Central memory CD8-positive, alpha-beta T cell (primary cell): ENCODE measurements at regions not wholly inside any gene's neighbourhood (a gene's known extent, or its start where the extent isn't known, plus 50 kb on each side); places are given as distances from the start of the nearest gene placed in this dataset.

Source experiments
- ATAC-seq: fragments of 150-1000 bp; cut with Tn5 transposase; replicated peaks from 2 replicates; pipeline ENCODE4 v1.10.0; 2022; ENCODE audit warnings: mild to moderate bottlenecking, moderate FRiP score, moderate number of reproducible peaks; ENCODE audit not compliant: poor library complexity, severe bottlenecking; ENCODE audit errors: extremely low read depth
- DNase-seq, 2 donors: peaks; one replicate each; pipeline ENCODE4 v3.0.0; 2021; ENCODE audit warnings: low spot score in 2 of 2
- H3K27ac Mint-ChIP-seq: one replicate; pipeline ENCODE4 v1.8.0; 2022; ENCODE audit warnings: low read depth, mild to moderate bottlenecking, moderate library complexity, mixed read lengths
- H3K27me3 Mint-ChIP-seq: one replicate; pipeline ENCODE4 v1.8.0; 2022; ENCODE audit warnings: mixed read lengths
- H3K36me3 Mint-ChIP-seq: one replicate; pipeline ENCODE4 v1.8.0; 2022; ENCODE audit warnings: mild to moderate bottlenecking, moderate library complexity, mixed read lengths; ENCODE audit not compliant: insufficient read depth
- H3K4me1 Mint-ChIP-seq: one replicate; pipeline ENCODE4 v1.8.0; 2022; ENCODE audit warnings: mixed read lengths
- H3K4me3 Mint-ChIP-seq: one replicate; pipeline ENCODE4 v1.8.0; 2022; ENCODE audit warnings: mild to moderate bottlenecking, moderate library complexity, mixed read lengths
- H3K9me3 Mint-ChIP-seq: one replicate; pipeline ENCODE4 v1.8.0; 2022; ENCODE audit warnings: mixed read lengths

- peaks cover 11% of the 10 kb centered on the region for H3K4me1 Mint-ChIP-seq
- DNase-seq (no peak), ATAC-seq (no peak)
- no peaks in the 10 kb centered on the region for H3K9me3 Mint-ChIP-seq
- H3K4me3 Mint-ChIP-seq: no peak overlapping the region
- no peak overlapping the region for H3K27ac Mint-ChIP-seq
- no peaks in the 10 kb centered on the region for H3K36me3 Mint-ChIP-seq
- H3K27me3 Mint-ChIP-seq: peaks cover 16% of the 10 kb centered on the region
Measured at GRCh38 chrX:39338583-39338982, 537.3 kb downstream of the MID1IP1 start.

DNA sequence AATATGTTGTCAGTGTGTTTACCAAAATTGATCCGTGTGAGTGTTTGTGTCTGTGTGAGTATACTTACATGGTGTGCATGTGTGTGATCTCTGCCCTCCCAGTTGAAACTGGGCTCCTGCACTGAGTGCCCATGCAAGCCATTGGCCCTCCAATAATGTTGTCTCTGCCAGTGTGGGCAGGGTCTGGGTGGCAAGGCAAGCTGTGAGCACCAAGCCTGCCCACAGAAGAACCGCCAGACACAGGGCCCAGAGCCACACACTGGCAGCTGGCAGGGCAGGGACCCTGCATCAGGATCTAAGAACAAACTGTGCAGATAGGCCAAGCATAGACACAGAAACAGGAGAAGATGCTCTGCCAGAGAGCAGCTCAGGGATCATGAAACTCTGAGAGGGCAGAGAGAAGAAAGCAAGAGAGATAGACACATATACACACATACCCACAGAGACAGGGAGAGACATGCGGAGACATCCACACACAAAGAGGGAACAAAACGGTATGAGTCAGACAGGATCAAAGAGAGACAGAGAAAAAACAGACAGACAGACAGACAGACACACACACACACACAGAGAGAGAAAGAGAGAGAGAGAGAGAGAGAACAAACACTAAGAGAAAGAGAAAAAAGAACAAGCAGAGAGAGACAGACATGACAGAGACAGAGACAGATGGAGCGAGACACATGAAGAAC lies 555.0 kb downstream of the MID1IP1 start:
- H3K4me3 Mint-ChIP-seq: no peak overlapping the region

GRCh38 chrX:39360101-39360500 lies 558.8 kb downstream of the MID1IP1 start:
- Mint-ChIP-seq H3K27me3 (peaks cover 22% of the 10 kb centered on the region), H3K36me3 (peaks cover 2% of the 10 kb centered on the region), H3K4me1 (no peaks in the 10 kb centered on the region), H3K9me3 (no peaks in the 10 kb centered on the region), H3K27ac (no peak overlapping the region), H3K4me3 (no peak overlapping the region)
- ATAC-seq: no peak
- DNase-seq: no peak

More for the DNA sequence above, 555.0 kb downstream of the MID1IP1 start:
- ATAC-seq: no peak
- Mint-ChIP-seq H3K27ac (no peak overlapping the region), H3K27me3 (peaks cover 20% of the 10 kb centered on the region), H3K9me3 (no peaks in the 10 kb centered on the region), H3K36me3 (peaks cover under 1% of the 10 kb centered on the region), H3K4me1 (no peaks in the 10 kb centered on the region)
- DNase-seq: no peak

DNA sequence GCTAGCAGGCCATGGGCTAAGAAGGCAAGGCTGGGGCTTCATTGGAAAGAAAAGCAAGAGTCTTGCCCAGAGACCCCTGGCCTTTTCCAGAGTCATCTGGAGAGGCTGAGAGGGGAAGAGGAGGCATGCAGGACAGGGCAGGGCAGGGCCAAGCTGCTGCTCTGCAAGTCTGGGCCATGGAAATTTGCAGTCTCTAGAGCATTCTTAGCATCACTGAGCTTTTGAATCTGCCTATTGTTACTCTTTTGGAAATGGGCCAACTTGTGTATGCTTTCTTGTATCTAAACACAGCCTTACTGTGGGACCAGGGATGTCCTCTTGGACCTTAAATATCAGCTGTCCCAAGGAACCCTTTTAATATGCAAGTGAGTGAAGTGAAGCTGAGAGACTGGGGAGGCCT lies 560.5 kb downstream of the MID1IP1 start:
- H3K27ac Mint-ChIP-seq: no peak overlapping the region
- no peak for DNase-seq
- H3K27me3 Mint-ChIP-seq: peaks cover 15% of the 10 kb centered on the region
- ATAC-seq: no peak
- no peaks in the 10 kb centered on the region for H3K4me1 Mint-ChIP-seq
- no peaks in the 10 kb centered on the region for H3K9me3 Mint-ChIP-seq
- H3K36me3 Mint-ChIP-seq: peaks cover 2% of the 10 kb centered on the region
- no peak overlapping the region for H3K4me3 Mint-ChIP-seq

DNA sequence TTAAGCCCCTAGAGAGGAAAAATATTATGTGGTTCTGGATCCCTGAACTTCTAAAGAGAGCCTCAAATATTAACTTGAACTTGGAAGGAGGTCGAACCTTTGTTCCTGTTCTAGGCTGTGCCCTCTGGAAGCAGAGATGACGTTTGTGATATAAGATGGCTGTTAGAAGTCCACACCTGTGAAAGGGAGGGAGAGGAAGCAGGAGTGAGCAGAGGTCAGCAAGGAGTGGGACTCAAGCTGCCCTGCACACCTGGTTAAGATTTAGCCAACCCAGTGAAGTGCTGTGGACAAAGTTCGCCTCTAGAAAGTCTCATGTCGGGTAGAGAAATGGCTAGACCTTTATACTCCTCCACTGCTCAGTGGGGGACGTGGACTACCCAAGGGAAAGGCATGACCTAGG lies 566.2 kb downstream of the MID1IP1 start:
- Mint-ChIP-seq H3K27ac (no peak overlapping the region), H3K4me1 (no peaks in the 10 kb centered on the region), H3K27me3 (peaks cover 15% of the 10 kb centered on the region), H3K4me3 (no peak overlapping the region), H3K9me3 (no peaks in the 10 kb centered on the region), H3K36me3 (no peaks in the 10 kb centered on the region)
- ATAC-seq (no peak), DNase-seq (no peak)

GRCh38 chrX:39372115-39372514 lies 570.9 kb downstream of the MID1IP1 start:
- Mint-ChIP-seq H3K4me3 (no peak overlapping the region), H3K36me3 (no peaks in the 10 kb centered on the region), H3K9me3 (no peaks in the 10 kb centered on the region), H3K27me3 (peaks cover 9% of the 10 kb centered on the region), H3K4me1 (no peaks in the 10 kb centered on the region), H3K27ac (no peak overlapping the region)
- no peak for DNase-seq
- no peak for ATAC-seq

- Mint-ChIP-seq H3K4me1 (no peaks in the 10 kb centered on the region), H3K27ac (no peak overlapping the region), H3K9me3 (no peaks in the 10 kb centered on the region), H3K4me3 (no peak overlapping the region), H3K27me3 (peaks cover 23% of the 10 kb centered on the region), H3K36me3 (no peaks in the 10 kb centered on the region)
- no peak for DNase-seq
- ATAC-seq: no peak
Measured at GRCh38 chrX:39377157-39377556, 575.9 kb downstream of the MID1IP1 start.

DNA sequence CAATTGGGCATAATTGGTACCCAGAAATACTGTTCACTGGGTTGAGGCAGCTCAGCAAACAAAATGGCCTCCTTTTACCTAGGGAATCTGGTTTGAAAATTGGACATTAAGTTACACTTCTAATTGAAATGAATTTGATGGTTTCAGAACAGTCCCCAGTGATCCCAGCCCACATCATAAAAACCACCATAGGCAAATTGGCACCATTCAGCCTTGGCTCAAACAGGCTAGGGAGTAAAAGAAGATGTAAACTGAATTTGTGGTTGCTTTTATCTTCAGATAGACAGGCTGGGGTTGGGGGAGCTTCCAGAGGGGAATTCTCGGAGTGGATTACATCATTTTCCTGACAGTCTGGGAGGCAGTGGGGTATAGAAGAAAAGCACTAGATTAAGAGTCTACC lies 576.5 kb downstream of the MID1IP1 start:
- DNase-seq: no peak
- Mint-ChIP-seq H3K9me3 (no peaks in the 10 kb centered on the region), H3K4me1 (no peaks in the 10 kb centered on the region), H3K36me3 (no peaks in the 10 kb centered on the region), H3K27me3 (peaks cover 26% of the 10 kb centered on the region), H3K4me3 (no peak overlapping the region), H3K27ac (no peak overlapping the region)
- ATAC-seq: no peak

DNA sequence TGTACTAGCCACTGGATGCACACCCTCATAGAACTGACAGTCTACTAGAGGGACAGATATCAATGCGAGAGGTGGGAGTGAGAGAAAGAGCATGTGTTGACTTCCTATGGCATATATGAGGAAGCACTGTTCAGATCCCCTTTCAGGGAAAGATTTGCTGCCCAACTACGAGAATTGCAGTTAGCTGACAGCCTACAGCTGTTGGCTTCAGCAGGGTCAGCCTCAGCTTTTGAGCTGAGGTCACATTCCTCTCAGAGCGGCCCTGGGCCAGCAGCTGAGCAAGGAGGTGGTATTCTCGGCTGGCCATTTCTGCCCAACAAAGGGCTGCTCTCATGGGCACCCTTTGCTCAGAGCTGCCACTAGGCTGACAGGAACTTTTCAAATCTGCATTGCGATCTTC lies 580.2 kb downstream of the MID1IP1 start:
- Mint-ChIP-seq H3K9me3 (no peaks in the 10 kb centered on the region), H3K27ac (no peak overlapping the region), H3K36me3 (no peaks in the 10 kb centered on the region), H3K4me3 (no peak overlapping the region), H3K27me3 (peaks cover 33% of the 10 kb centered on the region), H3K4me1 (no peaks in the 10 kb centered on the region)
- no peak for DNase-seq
- ATAC-seq: no peak

GRCh38 chrX:39384996-39385395 lies 583.7 kb downstream of the MID1IP1 start:
- ATAC-seq (no peak), DNase-seq (no peak)
- Mint-ChIP-seq H3K27me3 (peaks cover 47% of the 10 kb centered on the region), H3K9me3 (no peaks in the 10 kb centered on the region), H3K36me3 (no peaks in the 10 kb centered on the region), H3K27ac (no peak overlapping the region), H3K4me3 (no peak overlapping the region), H3K4me1 (no peaks in the 10 kb centered on the region)

GRCh38 chrX:39388730-39389129 lies 587.5 kb downstream of the MID1IP1 start:
- Mint-ChIP-seq H3K4me3 (no peak overlapping the region), H3K27me3 (peaks cover 41% of the 10 kb centered on the region), H3K4me1 (no peaks in the 10 kb centered on the region), H3K36me3 (no peaks in the 10 kb centered on the region), H3K9me3 (no peaks in the 10 kb centered on the region), H3K27ac (no peak overlapping the region)
- DNase-seq (no peak), ATAC-seq (no peak)

GRCh38 chrX:39396358-39396995 lies 595.2 kb downstream of the MID1IP1 start:
- Mint-ChIP-seq H3K9me3 (no peaks in the 10 kb centered on the region), H3K36me3 (no peaks in the 10 kb centered on the region), H3K27me3 (peaks cover 11% of the 10 kb centered on the region), H3K4me1 (no peaks in the 10 kb centered on the region), H3K4me3 (no peak overlapping the region), H3K27ac (no peak overlapping the region)
- DNase-seq (no peak), ATAC-seq (no peak)

DNA sequence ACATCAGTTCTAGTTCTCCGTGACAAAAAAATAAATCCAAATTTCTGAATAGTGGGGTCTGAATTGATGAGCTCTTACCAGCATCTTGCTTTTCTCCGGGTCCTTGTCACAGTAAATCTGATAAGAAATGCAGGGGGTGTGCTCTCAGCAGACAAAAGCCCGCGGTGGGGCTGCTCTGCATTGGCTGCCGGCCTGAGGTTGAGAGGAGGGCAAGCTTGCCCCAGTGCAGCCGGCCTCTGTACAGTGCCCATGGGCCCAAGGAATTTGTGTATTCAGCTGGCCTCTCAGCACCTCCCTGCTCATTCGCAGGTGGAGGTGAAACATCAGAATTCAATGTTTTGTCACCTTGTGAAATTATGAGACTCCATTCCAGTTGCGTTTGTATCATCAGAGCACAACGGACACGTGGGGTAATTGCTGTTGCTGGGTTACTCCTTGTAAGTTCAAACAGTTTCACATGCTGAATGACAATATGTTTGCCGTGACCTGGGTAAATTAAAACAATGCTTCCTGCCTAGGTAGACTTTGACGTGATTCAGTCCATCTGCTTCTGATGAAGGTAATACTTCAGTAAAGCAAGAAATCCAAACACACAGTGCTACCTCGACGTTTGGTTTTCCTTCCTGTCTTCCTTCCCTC lies 596.4 kb downstream of the MID1IP1 start:
- H3K4me1 Mint-ChIP-seq: no peaks in the 10 kb centered on the region
- DNase-seq (no peak), ATAC-seq (no peak)
- H3K27ac Mint-ChIP-seq: peak overlapping the region; percentile 46
- peaks cover 11% of the 10 kb centered on the region for H3K27me3 Mint-ChIP-seq
- no peak overlapping the region for H3K4me3 Mint-ChIP-seq
- H3K36me3 Mint-ChIP-seq: no peaks in the 10 kb centered on the region
- no peaks in the 10 kb centered on the region for H3K9me3 Mint-ChIP-seq
